ENCODE measurements at regions not wholly inside any gene's neighbourhood (a gene's known extent, or its start where the extent isn't known, plus 50 kb on each side); places are given as distances from the start of the nearest gene placed in this dataset.

DNA sequence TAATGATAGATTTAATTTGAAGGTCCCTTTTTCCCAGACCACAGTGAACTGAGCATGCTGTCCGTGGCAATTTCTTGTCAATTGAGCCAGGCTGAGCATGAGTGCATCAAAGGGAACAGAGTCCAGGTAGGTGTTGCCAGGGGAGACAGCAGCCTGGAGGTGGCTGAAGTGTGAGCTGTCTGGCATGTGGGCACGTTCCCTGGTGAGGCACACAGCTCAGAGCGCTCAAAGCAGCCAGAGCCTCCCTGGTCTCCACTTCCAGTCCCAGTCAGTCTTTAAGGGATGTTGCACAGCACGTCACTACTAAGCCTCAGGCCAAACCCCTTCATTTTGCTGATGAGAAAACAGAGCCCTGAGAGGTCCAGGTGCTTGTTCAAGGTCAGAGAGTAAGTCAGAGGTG is 251.4 kb downstream of the MATN1 start:
- Histone ChIP-seq H3K9me2 (ENCODE audit: insufficient read depth, low read length) (no peaks in the 10 kb centered on the region), H2AFZ (ENCODE audit: low read depth, low read length) (no peak overlapping the region), H3K27me3 (ENCODE audit: insufficient read depth, low read depth, low read length) (no peaks in the 10 kb centered on the region), H3K9me3 (ENCODE audit: low read length) (no peaks in the 10 kb centered on the region), H3K9ac (ENCODE audit: low read length) (no peak overlapping the region), H3K36me3 (ENCODE audit: insufficient read depth, low read length) (no peaks in the 10 kb centered on the region), H3K4me3 (ENCODE audit: low read length) (no peak overlapping the region), H4K20me1 (ENCODE audit: insufficient read depth) (no peaks in the 10 kb centered on the region), H3F3A (ENCODE audit: insufficient read depth, low read length, poor library complexity, severe bottlenecking) (no peaks in the 10 kb centered on the region), H3K27ac (ENCODE audit: low read length) (no peak overlapping the region), H3K79me2 (replicated peaks; ENCODE audit: insufficient read depth, low read length) (no peaks in the 10 kb centered on the region), H3K4me2 (ENCODE audit: low read length) (no peak overlapping the region)
- TF ChIP-seq EZH2 (IDR thresholded peaks at IDR 0.05; ENCODE audit: borderline replicate concordance, insufficient read depth, low read length, poor library complexity, severe bottlenecking) = no peak
- TF ChIP-seq POLR2AphosphoS5 (IDR thresholded peaks at IDR 0.05) = no peak
- TF ChIP-seq SMC3 (conservative IDR thresholded peaks at IDR 0.05; ENCODE audit: poor library complexity) = no peak
- TF ChIP-seq TAF1 (IDR thresholded peaks at IDR 0.05; ENCODE audit: low read depth) = no peak
- no peak for TF ChIP-seq RAD21 (conservative IDR thresholded peaks at IDR 0.05)
- no peak for TF ChIP-seq EP300 (conservative IDR thresholded peaks at IDR 0.05; ENCODE audit: poor library complexity, severe bottlenecking)
- TF ChIP-seq, protein P1, sequence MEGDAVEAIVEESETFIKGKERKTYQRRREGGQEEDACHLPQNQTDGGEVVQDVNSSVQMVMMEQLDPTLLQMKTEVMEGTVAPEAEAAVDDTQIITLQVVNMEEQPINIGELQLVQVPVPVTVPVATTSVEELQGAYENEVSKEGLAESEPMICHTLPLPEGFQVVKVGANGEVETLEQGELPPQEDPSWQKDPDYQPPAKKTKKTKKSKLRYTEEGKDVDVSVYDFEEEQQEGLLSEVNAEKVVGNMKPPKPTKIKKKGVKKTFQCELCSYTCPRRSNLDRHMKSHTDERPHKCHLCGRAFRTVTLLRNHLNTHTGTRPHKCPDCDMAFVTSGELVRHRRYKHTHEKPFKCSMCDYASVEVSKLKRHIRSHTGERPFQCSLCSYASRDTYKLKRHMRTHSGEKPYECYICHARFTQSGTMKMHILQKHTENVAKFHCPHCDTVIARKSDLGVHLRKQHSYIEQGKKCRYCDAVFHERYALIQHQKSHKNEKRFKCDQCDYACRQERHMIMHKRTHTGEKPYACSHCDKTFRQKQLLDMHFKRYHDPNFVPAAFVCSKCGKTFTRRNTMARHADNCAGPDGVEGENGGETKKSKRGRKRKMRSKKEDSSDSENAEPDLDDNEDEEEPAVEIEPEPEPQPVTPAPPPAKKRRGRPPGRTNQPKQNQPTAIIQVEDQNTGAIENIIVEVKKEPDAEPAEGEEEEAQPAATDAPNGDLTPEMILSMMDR (IDR thresholded peaks at IDR 0.05; ENCODE audit: poor library complexity, severe bottlenecking) = no peak
- no peak for TF ChIP-seq MXI1 (conservative IDR thresholded peaks at IDR 0.05; ENCODE audit: poor library complexity, severe bottlenecking)
- TF ChIP-seq, protein P2, sequence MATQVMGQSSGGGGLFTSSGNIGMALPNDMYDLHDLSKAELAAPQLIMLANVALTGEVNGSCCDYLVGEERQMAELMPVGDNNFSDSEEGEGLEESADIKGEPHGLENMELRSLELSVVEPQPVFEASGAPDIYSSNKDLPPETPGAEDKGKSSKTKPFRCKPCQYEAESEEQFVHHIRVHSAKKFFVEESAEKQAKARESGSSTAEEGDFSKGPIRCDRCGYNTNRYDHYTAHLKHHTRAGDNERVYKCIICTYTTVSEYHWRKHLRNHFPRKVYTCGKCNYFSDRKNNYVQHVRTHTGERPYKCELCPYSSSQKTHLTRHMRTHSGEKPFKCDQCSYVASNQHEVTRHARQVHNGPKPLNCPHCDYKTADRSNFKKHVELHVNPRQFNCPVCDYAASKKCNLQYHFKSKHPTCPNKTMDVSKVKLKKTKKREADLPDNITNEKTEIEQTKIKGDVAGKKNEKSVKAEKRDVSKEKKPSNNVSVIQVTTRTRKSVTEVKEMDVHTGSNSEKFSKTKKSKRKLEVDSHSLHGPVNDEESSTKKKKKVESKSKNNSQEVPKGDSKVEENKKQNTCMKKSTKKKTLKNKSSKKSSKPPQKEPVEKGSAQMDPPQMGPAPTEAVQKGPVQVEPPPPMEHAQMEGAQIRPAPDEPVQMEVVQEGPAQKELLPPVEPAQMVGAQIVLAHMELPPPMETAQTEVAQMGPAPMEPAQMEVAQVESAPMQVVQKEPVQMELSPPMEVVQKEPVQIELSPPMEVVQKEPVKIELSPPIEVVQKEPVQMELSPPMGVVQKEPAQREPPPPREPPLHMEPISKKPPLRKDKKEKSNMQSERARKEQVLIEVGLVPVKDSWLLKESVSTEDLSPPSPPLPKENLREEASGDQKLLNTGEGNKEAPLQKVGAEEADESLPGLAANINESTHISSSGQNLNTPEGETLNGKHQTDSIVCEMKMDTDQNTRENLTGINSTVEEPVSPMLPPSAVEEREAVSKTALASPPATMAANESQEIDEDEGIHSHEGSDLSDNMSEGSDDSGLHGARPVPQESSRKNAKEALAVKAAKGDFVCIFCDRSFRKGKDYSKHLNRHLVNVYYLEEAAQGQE (IDR thresholded peaks at IDR 0.05; ENCODE audit: borderline replicate concordance) = no peak

DNA sequence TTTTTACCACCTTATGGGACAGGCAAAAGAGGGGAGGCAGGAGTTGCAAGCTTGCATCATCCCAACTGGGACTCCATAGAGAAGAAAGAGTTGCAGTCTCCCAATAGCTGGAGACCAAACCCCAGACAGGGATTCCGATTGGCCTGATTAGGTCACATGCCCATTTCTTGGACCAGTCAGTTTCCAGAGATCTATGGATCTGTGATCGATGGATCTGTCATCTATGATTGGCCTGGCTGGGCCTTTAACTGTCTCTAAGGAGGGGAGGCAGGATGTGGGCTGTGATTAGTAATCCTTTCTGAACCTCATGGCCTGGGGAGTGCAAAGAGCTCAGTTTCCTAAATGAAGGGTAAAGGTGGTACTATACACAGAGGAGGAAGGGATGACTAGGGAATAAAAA is 252.1 kb downstream of the MATN1 start:
- Histone ChIP-seq H2AFZ (ENCODE audit: low read depth, low read length) (no peak overlapping the region), H3K4me2 (ENCODE audit: low read length) (no peak overlapping the region), H4K20me1 (ENCODE audit: insufficient read depth) (no peaks in the 10 kb centered on the region), H3K9ac (ENCODE audit: low read length) (no peak overlapping the region), H3F3A (ENCODE audit: insufficient read depth, low read length, poor library complexity, severe bottlenecking) (no peaks in the 10 kb centered on the region), H3K27me3 (ENCODE audit: insufficient read depth, low read depth, low read length) (no peaks in the 10 kb centered on the region), H3K79me2 (replicated peaks; ENCODE audit: insufficient read depth, low read length) (no peaks in the 10 kb centered on the region), H3K4me3 (ENCODE audit: low read length) (no peak overlapping the region), H3K9me3 (ENCODE audit: low read length) (no peaks in the 10 kb centered on the region), H3K36me3 (ENCODE audit: insufficient read depth, low read length) (no peaks in the 10 kb centered on the region), H3K9me2 (ENCODE audit: insufficient read depth, low read length) (no peaks in the 10 kb centered on the region), H3K27ac (ENCODE audit: low read length) (no peak overlapping the region)
- TF ChIP-seq SMC3 (conservative IDR thresholded peaks at IDR 0.05; ENCODE audit: poor library complexity) (no peak), RAD21 (conservative IDR thresholded peaks at IDR 0.05) (no peak), TAF1 (IDR thresholded peaks at IDR 0.05; ENCODE audit: low read depth) (no peak), EZH2 (IDR thresholded peaks at IDR 0.05; ENCODE audit: borderline replicate concordance, insufficient read depth, low read length, poor library complexity, severe bottlenecking) (no peak), POLR2AphosphoS5 (IDR thresholded peaks at IDR 0.05) (no peak), EP300 (conservative IDR thresholded peaks at IDR 0.05; ENCODE audit: poor library complexity, severe bottlenecking) (no peak), MXI1 (conservative IDR thresholded peaks at IDR 0.05; ENCODE audit: poor library complexity, severe bottlenecking) (no peak)
- TF ChIP-seq, protein P1 (IDR thresholded peaks at IDR 0.05; ENCODE audit: poor library complexity, severe bottlenecking) = no peak
- TF ChIP-seq, protein P2 (IDR thresholded peaks at IDR 0.05; ENCODE audit: borderline replicate concordance) = no peak

Measured in neural cell (in vitro differentiated cells).